GM23338 (cell line): ENCODE measurements at regions not wholly inside any gene's neighbourhood (a gene's known extent, or its start where the extent isn't known, plus 50 kb on each side); places are given as distances from the start of the nearest gene placed in this dataset.

Source experiments
- CREB1 ChIP-seq: fragments of 250-450 bp; sonication (Bioruptor Pico); IDR thresholded peaks from 2 replicates; pipeline ENCODE4 v1.5.0; 2020; ENCODE audit warnings: low read depth, mild to moderate bottlenecking, moderate library complexity
- CTCF ChIP-seq, 2 experiments: fragments of 200-600 bp in 1 of 2; sonication (generic) in 1 of 2; conservative IDR thresholded peaks; 2 replicates each; pipeline versions ENCODE4 v1.5.1 to v1.6.1; 2016 to 2017; ENCODE audit warnings: antibody characterized with exemption in 2 of 2, low read depth in 2 of 2, mild to moderate bottlenecking in 2 of 2, moderate library complexity in 1 of 2
- ETS1 ChIP-seq: IDR thresholded peaks from 2 replicates; pipeline ENCODE4 v1.6.1; 2016; ENCODE audit warnings: antibody characterized with exemption
- EZH2 ChIP-seq: fragments of 200-600 bp; sonication (generic); IDR thresholded peaks from one replicate; pipeline ENCODE4 v1.8.0; 2017; ENCODE audit warnings: antibody characterized with exemption, mild to moderate bottlenecking, low read depth; ENCODE audit not compliant: unreplicated experiment
- EZH2phosphoT487 ChIP-seq: fragments of 200-600 bp; sonication (generic); IDR thresholded peaks from one replicate; pipeline ENCODE4 v1.8.1; 2018; ENCODE audit warnings: antibody characterized with exemption; ENCODE audit not compliant: unreplicated experiment
- JUNB ChIP-seq: IDR thresholded peaks from one replicate; pipeline ENCODE4 v1.6.1; 2016; ENCODE audit warnings: antibody characterized with exemption; ENCODE audit not compliant: unreplicated experiment
- NANOG ChIP-seq: IDR thresholded peaks from 2 replicates; pipeline ENCODE4 v1.6.1; 2016; ENCODE audit warnings: antibody characterized with exemption, borderline replicate concordance
- POLR2AphosphoS5 ChIP-seq: IDR thresholded peaks from 2 replicates; pipeline ENCODE4 v1.6.1; 2016; ENCODE audit warnings: antibody characterized with exemption, low read depth
- REST ChIP-seq: IDR thresholded peaks from one replicate; pipeline ENCODE4 v1.6.1; 2018; ENCODE audit warnings: antibody characterized with exemption; ENCODE audit not compliant: unreplicated experiment
- STAT1 ChIP-seq: IDR thresholded peaks from one replicate; pipeline ENCODE4 v1.6.1; 2016; ENCODE audit warnings: antibody characterized with exemption; ENCODE audit not compliant: unreplicated experiment
- ZNF114 ChIP-seq: fragments of 250-450 bp; sonication (Bioruptor Pico); IDR thresholded peaks from 2 replicates; pipeline ENCODE4 v1.5.0; 2020; ENCODE audit warnings: mild to moderate bottlenecking, moderate library complexity
- ZNF462 ChIP-seq: fragments of 250-450 bp; sonication (Bioruptor Pico); IDR thresholded peaks from 2 replicates; pipeline ENCODE4 v1.5.0; 2020; ENCODE audit warnings: mild to moderate bottlenecking, moderate library complexity

GRCh38 chr6:148059869-148060268 is 282.8 kb upstream of the SASH1 start:
- TF ChIP-seq JUNB: no peak
- no peak for TF ChIP-seq EZH2phosphoT487
- TF ChIP-seq CTCF (conservative IDR thresholded peaks at IDR 0.05; ENCODE audit: low read depth in 2 of 2): no peak
- no peak for TF ChIP-seq POLR2AphosphoS5
- no peak for TF ChIP-seq STAT1
- no peak for TF ChIP-seq EZH2
- TF ChIP-seq ETS1: no peak
- TF ChIP-seq NANOG: no peak
- TF ChIP-seq REST: no peak
- no peak for TF ChIP-seq CREB1 (CRISPR knock-in tag)
- no peak for TF ChIP-seq ZNF114 (CRISPR knock-in tag)
- TF ChIP-seq ZNF462 (CRISPR knock-in tag): no peak
